Gastrocnemius medialis (tissue), 4 donors: ENCODE measurements at regions not wholly inside any gene's neighbourhood (a gene's known extent, or its start where the extent isn't known, plus 50 kb on each side); places are given as distances from the start of the nearest gene placed in this dataset.

ENCODE experiments used
- ATAC-seq, 2 donors: fragments of 150-250 bp; one replicate each; pipeline ENCODE4 v1.9.1; 2016
- DNase-seq, 2 donors: peaks; one replicate each; pipeline ENCODE4 v3.0.0-alpha.2; 2019
- H3K27ac ChIP-seq, 4 donors: fragments of 200-600 bp; sonication (generic); 1 replicate in 1 of 4; 2 replicates in 3 of 4; pipeline ENCODE4 v1.5.1; 2016 to 2018; ENCODE audit warnings: mild to moderate bottlenecking in 2 of 4, moderate library complexity in 1 of 4
- H3K27me3 ChIP-seq, 3 donors: fragments of 200-600 bp; sonication (generic) in 2 of 3; 1 replicate in 1 of 3; 2 replicates in 2 of 3; pipeline versions ENCODE4 v1.5.1 to v1.6.0; 2016 to 2019; ENCODE audit warnings: mild to moderate bottlenecking in 1 of 3, moderate library complexity in 1 of 3
- H3K36me3 ChIP-seq, 2 donors: fragments of 200-600 bp; sonication (generic) in 1 of 2; one replicate each; pipeline ENCODE4 v1.5.1; 2017 to 2018
- H3K4me1 ChIP-seq, 2 donors: fragments of 200-600 bp; sonication (generic) in 1 of 2; one replicate each; pipeline ENCODE4 v1.5.1; 2016 to 2017; ENCODE audit warnings: mild to moderate bottlenecking in 2 of 2
- H3K4me3 ChIP-seq, 4 donors: fragments of 200-600 bp; sonication (generic) in 3 of 4; 1 replicate in 1 of 4; 2 replicates in 3 of 4; pipeline ENCODE4 v1.5.1; 2016 to 2019; ENCODE audit warnings: mild to moderate bottlenecking in 2 of 4
- H3K9me3 ChIP-seq, 3 donors: fragments of 200-600 bp; sonication (generic) in 2 of 3; 1 replicate in 1 of 3; 2 replicates in 2 of 3; pipeline ENCODE4 v1.5.1; 2016 to 2019
- POLR2A ChIP-seq, 2 donors: fragments of 450-650 bp; IDR thresholded peaks; one replicate each; pipeline ENCODE4 v1.6.1; 2017; ENCODE audit warnings: antibody characterized with exemption in 2 of 2, mild to moderate bottlenecking in 2 of 2, moderate library complexity in 2 of 2
- in situ Hi-C, 4 donors: fragments of 200-750 bp; cut with MboI; loops; one replicate each; pipeline versions ENCODE4 v1.15.0 to v1.8.0; 2017; ENCODE audit warnings: low sequenced_read_pairs in 4 of 4
- intact Hi-C: fragments of 100-400 bp; cut with DNase I; formaldehyde crosslinking; loops from one replicate; pipeline ENCODE4 v1.15.1; 2023; ENCODE audit warnings: low total_unique reads
- TF ChIP-seq, protein P1 (sequence below), 5 experiments: fragments of 450-650 bp in 3 of 5; fragments of 200-600 bp in 2 of 5; sonication (generic) in 2 of 5; IDR thresholded peaks in 4 of 5; conservative IDR thresholded peaks in 1 of 5; 1 replicate in 4 of 5; 2 replicates in 1 of 5; pipeline ENCODE4 v1.5.1; 2016 to 2019; ENCODE audit warnings: antibody characterized with exemption in 5 of 5, mild to moderate bottlenecking in 3 of 5, moderate library complexity in 3 of 5

DNA sequence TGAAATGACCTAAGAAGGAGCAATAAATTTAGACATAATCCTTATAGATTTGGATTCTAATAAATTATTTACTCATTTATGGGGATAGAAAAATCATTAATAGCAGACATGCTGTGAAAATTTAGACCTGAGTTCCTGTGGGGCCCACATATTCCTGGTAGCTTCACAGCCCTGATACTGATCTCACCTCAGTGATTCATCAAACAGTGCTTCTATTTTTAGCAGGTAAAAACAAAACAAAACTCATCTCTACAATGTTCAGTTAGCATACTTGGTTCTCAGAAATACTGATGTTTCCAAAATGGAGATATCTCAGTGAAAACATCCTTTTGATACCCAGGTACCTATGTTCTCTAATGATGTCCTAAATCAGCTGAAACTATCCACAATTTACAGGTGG is 841.1 kb upstream of the SORCS1 start:
- in situ Hi-C loops (no loop called here), intact Hi-C loops (no loop called here)
- H3K27ac ChIP-seq = no peak overlapping the region
- no peaks in the 10 kb centered on the region for H3K27me3 ChIP-seq
- no peak overlapping the region for H3K4me3 ChIP-seq
- DNase-seq (no peak), ATAC-seq (no peak)
- H3K9me3 ChIP-seq = no peaks in the 10 kb centered on the region
- no peak for TF ChIP-seq POLR2A (IDR thresholded peaks at IDR 0.05)
- H3K36me3 ChIP-seq = no peaks in the 10 kb centered on the region
- no peaks in the 10 kb centered on the region for H3K4me1 ChIP-seq

DNA sequence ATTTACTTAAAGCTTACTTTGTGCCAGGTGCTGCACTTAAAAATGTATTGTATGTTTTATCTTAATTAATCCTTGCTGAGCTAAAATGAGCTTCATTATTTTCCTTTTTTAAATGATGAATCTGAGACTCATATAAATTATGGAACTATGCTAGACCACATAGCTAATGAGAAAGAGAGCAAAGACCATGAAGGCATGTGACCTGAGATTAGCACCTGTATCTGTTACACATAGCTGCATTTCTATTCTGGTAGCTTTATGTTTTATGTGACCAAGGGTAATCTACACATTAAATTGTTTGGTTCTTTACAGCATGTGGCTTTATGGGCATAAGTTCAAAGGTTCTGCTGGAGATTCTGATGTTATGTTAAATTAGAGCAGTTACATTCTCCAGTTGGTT is 839.1 kb upstream of the SORCS1 start:
- Histone ChIP-seq H3K4me1 (no peaks in the 10 kb centered on the region), H3K4me3 (no peak overlapping the region), H3K27ac (no peak overlapping the region), H3K36me3 (no peaks in the 10 kb centered on the region), H3K9me3 (no peaks in the 10 kb centered on the region), H3K27me3 (no peaks in the 10 kb centered on the region)
- intact Hi-C loops (no loop called here), in situ Hi-C loops (no loop called here)
- DNase-seq (no peak), ATAC-seq (no peak)
- no peak for TF ChIP-seq POLR2A (IDR thresholded peaks at IDR 0.05)
- TF ChIP-seq, protein P1, sequence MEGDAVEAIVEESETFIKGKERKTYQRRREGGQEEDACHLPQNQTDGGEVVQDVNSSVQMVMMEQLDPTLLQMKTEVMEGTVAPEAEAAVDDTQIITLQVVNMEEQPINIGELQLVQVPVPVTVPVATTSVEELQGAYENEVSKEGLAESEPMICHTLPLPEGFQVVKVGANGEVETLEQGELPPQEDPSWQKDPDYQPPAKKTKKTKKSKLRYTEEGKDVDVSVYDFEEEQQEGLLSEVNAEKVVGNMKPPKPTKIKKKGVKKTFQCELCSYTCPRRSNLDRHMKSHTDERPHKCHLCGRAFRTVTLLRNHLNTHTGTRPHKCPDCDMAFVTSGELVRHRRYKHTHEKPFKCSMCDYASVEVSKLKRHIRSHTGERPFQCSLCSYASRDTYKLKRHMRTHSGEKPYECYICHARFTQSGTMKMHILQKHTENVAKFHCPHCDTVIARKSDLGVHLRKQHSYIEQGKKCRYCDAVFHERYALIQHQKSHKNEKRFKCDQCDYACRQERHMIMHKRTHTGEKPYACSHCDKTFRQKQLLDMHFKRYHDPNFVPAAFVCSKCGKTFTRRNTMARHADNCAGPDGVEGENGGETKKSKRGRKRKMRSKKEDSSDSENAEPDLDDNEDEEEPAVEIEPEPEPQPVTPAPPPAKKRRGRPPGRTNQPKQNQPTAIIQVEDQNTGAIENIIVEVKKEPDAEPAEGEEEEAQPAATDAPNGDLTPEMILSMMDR (IDR thresholded peaks at IDR 0.05 in 4 of 5, conservative IDR thresholded peaks at IDR 0.05 in 1 of 5) = no peak

DNA sequence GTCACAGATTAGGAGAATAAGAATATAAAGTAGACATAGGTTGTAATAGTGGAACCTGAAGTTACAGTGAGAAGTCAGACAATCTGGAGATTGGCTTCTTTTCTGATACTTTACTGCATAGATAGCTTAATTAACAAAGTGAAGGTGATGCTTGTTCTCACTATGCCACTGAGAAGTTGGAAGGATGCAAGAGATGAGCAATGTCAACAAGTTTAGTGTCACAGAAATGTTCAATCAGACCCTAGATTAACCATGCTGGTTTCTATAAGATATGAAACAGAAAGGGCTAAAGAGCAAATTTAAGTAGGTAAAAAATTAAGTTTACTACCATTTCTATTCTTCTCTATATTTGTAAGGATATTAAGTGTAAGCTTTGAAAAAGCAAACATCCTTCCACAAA is 838.6 kb upstream of the SORCS1 start:
- H3K27ac ChIP-seq = no peak overlapping the region
- TF ChIP-seq, protein P1 (IDR thresholded peaks at IDR 0.05 in 4 of 5, conservative IDR thresholded peaks at IDR 0.05 in 1 of 5) = no peak
- TF ChIP-seq POLR2A (IDR thresholded peaks at IDR 0.05) = no peak
- ATAC-seq = no peak

GRCh38 chr10:108000365-108000764 is 835.9 kb upstream of the SORCS1 start:
- intact Hi-C loops = no loop called here
- H3K27me3 ChIP-seq = no peaks in the 10 kb centered on the region
- H3K4me3 ChIP-seq = no peak overlapping the region
- no peaks in the 10 kb centered on the region for H3K36me3 ChIP-seq
- no peak overlapping the region for H3K27ac ChIP-seq
- no peaks in the 10 kb centered on the region for H3K9me3 ChIP-seq
- in situ Hi-C loops = no loop called here
- TF ChIP-seq POLR2A (IDR thresholded peaks at IDR 0.05) = no peak
- TF ChIP-seq, protein P1 (IDR thresholded peaks at IDR 0.05 in 4 of 5, conservative IDR thresholded peaks at IDR 0.05 in 1 of 5) = no peak
- no peak for DNase-seq
- no peak for ATAC-seq
- H3K4me1 ChIP-seq = no peaks in the 10 kb centered on the region

More for the DNA sequence above, 838.6 kb upstream of the SORCS1 start:
- in situ Hi-C loops = no loop called here
- H3K4me1 ChIP-seq = no peaks in the 10 kb centered on the region
- intact Hi-C loops = no loop called here
- H3K4me3 ChIP-seq = no peak overlapping the region
- no peaks in the 10 kb centered on the region for H3K36me3 ChIP-seq
- DNase-seq = no peak
- H3K9me3 ChIP-seq = no peaks in the 10 kb centered on the region
- no peaks in the 10 kb centered on the region for H3K27me3 ChIP-seq

DNA sequence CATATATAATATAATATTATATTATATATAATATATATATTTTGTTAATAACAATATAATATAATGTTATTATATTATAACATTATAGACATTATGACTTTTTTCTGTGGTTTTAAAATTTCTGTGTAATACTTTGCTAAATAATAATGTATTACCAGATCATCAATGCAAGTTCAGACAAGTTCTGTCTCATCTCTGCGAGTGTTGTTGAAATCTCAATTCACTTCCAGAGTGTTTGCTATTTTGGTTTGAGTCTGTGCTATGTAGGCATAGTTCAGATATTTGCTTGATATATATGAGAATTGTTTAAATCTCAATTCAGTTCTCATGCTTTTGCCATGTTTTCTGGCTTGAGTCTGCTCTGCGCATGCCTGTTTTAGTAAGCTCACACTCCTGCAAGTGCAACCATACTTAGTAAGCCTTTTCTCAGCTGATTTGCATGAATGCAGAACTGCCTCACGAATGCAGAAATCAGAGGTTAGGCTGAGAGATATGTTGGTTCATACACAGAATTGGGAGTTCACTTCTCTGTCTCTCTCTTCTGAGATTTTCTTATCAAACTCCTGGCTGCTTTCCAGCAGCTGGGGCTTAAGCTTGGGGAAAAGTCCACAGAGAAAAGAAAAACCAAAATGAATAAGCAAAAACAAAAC is 830.2 kb upstream of the SORCS1 start:
- Histone ChIP-seq H3K4me3 (no peak overlapping the region), H3K27ac (no peak overlapping the region), H3K4me1 (no peaks in the 10 kb centered on the region), H3K36me3 (no peaks in the 10 kb centered on the region), H3K9me3 (no peaks in the 10 kb centered on the region), H3K27me3 (no peaks in the 10 kb centered on the region)
- no peak for TF ChIP-seq POLR2A (IDR thresholded peaks at IDR 0.05)
- TF ChIP-seq, protein P1 (IDR thresholded peaks at IDR 0.05 in 4 of 5, conservative IDR thresholded peaks at IDR 0.05 in 1 of 5) = no peak
- ATAC-seq (no peak), DNase-seq (no peak)
- in situ Hi-C loops (no loop called here), intact Hi-C loops (no loop called here)
